ENCODE measurements at regions not wholly inside any gene's neighbourhood (a gene's known extent, or its start where the extent isn't known, plus 50 kb on each side); places are given as distances from the start of the nearest gene placed in this dataset.

- TF ChIP-seq EZH2phosphoT487 (conservative IDR thresholded peaks at IDR 0.05; ENCODE audit: low read length): no peak
- TF ChIP-seq CTCF (IDR thresholded peaks at IDR 0.05; ENCODE audit: insufficient read depth, low read length, poor library complexity, severe bottlenecking): no peak
These were observed 419.9 kb downstream of the QKI start for GRCh38 chr6:163834226-163834970.
